ENCODE measurements at regions not wholly inside any gene's neighbourhood (a gene's known extent, or its start where the extent isn't known, plus 50 kb on each side); places are given as distances from the start of the nearest gene placed in this dataset.

DNA sequence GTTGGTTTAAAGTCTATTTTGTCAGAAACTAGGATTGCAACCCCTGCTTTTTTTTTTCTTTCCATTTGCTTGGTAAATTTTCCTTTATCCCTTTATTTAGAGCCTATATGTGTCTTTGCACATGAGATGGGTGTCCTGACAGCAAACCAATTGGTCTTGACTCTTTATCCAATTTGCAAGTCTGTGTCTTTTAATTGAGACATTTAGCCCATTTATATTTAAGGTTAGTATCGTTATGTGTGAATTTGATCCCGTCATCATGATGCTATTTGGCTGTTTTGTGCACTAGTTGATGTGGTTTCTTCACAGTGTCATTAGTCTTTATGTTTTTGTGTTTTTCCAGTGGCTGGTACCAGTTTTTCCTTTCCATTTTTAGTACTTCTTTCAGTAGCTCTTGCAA is 127.7 kb upstream of the ZNF267 start:
- 96 to 99% methylated on average over 2 of the region's 2 CpGs for WGBS, 2 donors
- Histone ChIP-seq H3K27me3 (ENCODE audit: control insufficient read depth in 3 of 3, insufficient read depth in 3 of 3, low read length in 2 of 3) (no peaks in the 10 kb centered on the region), H3K9ac (ENCODE audit: insufficient read depth in 1 of 2, low read length in 2 of 2) (no peak overlapping the region), H3K36me3 (ENCODE audit: control insufficient read depth in 4 of 4, insufficient read depth in 4 of 4, low read length in 4 of 4) (peaks cover 2 to 22% (median 12%) of the 10 kb centered on the region in 4 donors), H3K4me1 (ENCODE audit: control insufficient read depth in 5 of 5, insufficient read depth in 5 of 5, low read length in 5 of 5) (no peaks in the 10 kb centered on the region), H3K4me3 (no peak overlapping the region), H3K9me3 (ENCODE audit: control insufficient read depth in 4 of 4, insufficient read depth in 3 of 4, low read length in 3 of 4) (peaks cover 5 to 54% (median 33%) of the 10 kb centered on the region in 4 donors), H3K27ac (ENCODE audit: low read depth in 1 of 2, low read length in 1 of 2) (no peak overlapping the region)
- ATAC-seq (ENCODE audit: insufficient read depth, low FRiP score): no peak
- no peak for DNase-seq
- TF ChIP-seq, protein P1, sequence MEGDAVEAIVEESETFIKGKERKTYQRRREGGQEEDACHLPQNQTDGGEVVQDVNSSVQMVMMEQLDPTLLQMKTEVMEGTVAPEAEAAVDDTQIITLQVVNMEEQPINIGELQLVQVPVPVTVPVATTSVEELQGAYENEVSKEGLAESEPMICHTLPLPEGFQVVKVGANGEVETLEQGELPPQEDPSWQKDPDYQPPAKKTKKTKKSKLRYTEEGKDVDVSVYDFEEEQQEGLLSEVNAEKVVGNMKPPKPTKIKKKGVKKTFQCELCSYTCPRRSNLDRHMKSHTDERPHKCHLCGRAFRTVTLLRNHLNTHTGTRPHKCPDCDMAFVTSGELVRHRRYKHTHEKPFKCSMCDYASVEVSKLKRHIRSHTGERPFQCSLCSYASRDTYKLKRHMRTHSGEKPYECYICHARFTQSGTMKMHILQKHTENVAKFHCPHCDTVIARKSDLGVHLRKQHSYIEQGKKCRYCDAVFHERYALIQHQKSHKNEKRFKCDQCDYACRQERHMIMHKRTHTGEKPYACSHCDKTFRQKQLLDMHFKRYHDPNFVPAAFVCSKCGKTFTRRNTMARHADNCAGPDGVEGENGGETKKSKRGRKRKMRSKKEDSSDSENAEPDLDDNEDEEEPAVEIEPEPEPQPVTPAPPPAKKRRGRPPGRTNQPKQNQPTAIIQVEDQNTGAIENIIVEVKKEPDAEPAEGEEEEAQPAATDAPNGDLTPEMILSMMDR (IDR thresholded peaks at IDR 0.05; ENCODE audit: control extremely low read depth, extremely low read depth): no peak

DNA sequence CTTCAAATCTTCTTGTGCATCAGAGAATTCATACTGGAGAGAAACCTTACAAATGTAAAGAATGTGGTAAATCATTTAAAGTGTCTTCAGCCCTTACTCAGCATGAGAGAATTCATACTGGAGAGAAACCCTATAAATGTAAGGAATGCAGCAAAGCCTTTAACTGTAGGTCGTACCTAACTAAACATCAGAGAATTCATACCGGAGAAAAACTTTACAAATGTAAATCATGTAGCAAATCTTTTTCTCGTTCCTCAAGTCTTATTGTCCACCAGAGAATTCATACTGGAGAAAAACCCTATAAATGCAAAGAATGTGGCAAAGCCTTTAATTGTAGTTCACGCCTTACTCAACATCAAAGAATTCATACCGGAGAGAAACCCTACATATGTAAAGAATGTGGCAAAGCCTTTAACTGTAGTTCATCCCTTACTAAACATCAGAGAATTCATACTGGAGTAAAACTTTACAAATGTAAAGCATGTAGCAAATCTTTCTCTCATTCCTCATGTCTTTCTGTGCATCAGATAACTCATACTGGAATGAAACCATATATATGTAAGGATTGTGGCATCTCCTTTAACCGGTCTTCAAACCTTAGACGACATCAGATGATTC is 118.5 kb upstream of the ZNF267 start:
- Histone ChIP-seq H3K9me3 (ENCODE audit: control insufficient read depth in 4 of 4, insufficient read depth in 3 of 4, low read length in 3 of 4) (peaks cover 9 to 59% (median 30%) of the 10 kb centered on the region in 4 donors), H3K27ac (ENCODE audit: low read depth in 1 of 2, low read length in 1 of 2) (no peak overlapping the region), H3K4me1 (ENCODE audit: control insufficient read depth in 5 of 5, insufficient read depth in 5 of 5, low read length in 5 of 5) (no peaks in the 10 kb centered on the region), H3K4me3 (no peak overlapping the region), H3K36me3 (ENCODE audit: control insufficient read depth in 4 of 4, insufficient read depth in 4 of 4, low read length in 4 of 4) (peaks cover 2 to 44% (median 30%) of the 10 kb centered on the region in 4 donors), H3K27me3 (ENCODE audit: control insufficient read depth in 3 of 3, insufficient read depth in 3 of 3, low read length in 2 of 3) (no peaks in the 10 kb centered on the region), H3K9ac (ENCODE audit: insufficient read depth in 1 of 2, low read length in 2 of 2) (no peak overlapping the region)
- DNase-seq (no peak), ATAC-seq (ENCODE audit: insufficient read depth, low FRiP score) (no peak)
- WGBS, 2 donors: 92 to 99% methylated on average over 7 of the region's 7 CpGs
- TF ChIP-seq, protein P1 (IDR thresholded peaks at IDR 0.05; ENCODE audit: control extremely low read depth, extremely low read depth): no peak

DNA sequence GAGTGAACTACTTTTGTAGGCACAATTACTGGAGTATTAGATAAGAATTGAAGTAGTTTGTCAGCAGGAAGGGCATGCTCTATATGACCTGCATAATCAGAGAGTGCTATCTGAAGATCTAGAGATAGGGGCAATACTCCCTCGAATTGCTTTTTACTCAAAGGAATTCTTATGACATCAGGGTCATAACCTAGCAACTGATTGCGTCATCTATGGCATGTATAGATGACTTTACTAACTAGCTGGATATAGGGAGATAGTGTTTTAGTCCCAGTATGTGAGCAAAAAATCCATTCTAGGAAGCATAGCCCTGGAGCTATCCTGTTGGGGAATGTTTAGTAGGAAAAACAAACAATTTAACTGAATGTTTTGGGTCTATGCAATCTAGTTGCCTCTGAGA is 109.5 kb upstream of the ZNF267 start:
- ATAC-seq (ENCODE audit: insufficient read depth, low FRiP score) (no peak), DNase-seq (no peak)
- Histone ChIP-seq H3K9me3 (ENCODE audit: control insufficient read depth in 4 of 4, insufficient read depth in 3 of 4, low read length in 3 of 4) (peaks cover 13 to 36% (median 33%) of the 10 kb centered on the region in 4 donors), H3K36me3 (ENCODE audit: control insufficient read depth in 4 of 4, insufficient read depth in 4 of 4, low read length in 4 of 4) (peaks cover 0 to 13% (median 0%) of the 10 kb centered on the region in 4 donors), H3K4me1 (ENCODE audit: control insufficient read depth in 5 of 5, insufficient read depth in 5 of 5, low read length in 5 of 5) (no peaks in the 10 kb centered on the region), H3K4me3 (no peak overlapping the region), H3K27me3 (ENCODE audit: control insufficient read depth in 3 of 3, insufficient read depth in 3 of 3, low read length in 2 of 3) (no peaks in the 10 kb centered on the region), H3K9ac (ENCODE audit: insufficient read depth in 1 of 2, low read length in 2 of 2) (no peak overlapping the region), H3K27ac (ENCODE audit: low read depth in 1 of 2, low read length in 1 of 2) (no peak overlapping the region)
- WGBS, 2 donors: 96% methylated on average over 2 of the region's 2 CpGs
- TF ChIP-seq, protein P1 (IDR thresholded peaks at IDR 0.05; ENCODE audit: control extremely low read depth, extremely low read depth): no peak

DNA sequence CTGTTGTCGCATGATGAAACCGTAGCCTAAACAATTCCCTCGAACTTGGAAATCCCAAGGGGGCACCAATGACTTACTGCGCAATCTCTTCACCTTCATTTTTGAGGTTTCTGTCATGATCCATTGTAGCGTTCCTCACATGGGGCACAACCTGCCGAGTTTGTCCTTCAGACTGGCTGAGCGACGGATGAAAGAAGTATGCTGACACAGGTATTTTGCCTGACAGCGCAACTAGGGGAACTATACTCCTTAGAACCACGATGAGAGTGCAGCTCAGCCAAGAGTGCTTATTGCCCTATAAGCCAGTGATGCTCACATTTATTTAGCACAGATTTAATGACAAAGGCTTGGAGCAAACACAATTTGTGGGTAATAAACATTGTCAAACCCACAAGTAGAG is 106.3 kb upstream of the ZNF267 start:
- no peak overlapping the region for H3K4me3 ChIP-seq
- no peaks in the 10 kb centered on the region for H3K4me1 ChIP-seq (ENCODE audit: control insufficient read depth in 5 of 5, insufficient read depth in 5 of 5, low read length in 5 of 5)
- no peak overlapping the region for H3K27ac ChIP-seq (ENCODE audit: low read depth in 1 of 2, low read length in 1 of 2)
- TF ChIP-seq, protein P1 (IDR thresholded peaks at IDR 0.05; ENCODE audit: control extremely low read depth, extremely low read depth): no peak
- 96% methylated on average over 10 of the region's 10 CpGs for WGBS, 2 donors
- H3K9ac ChIP-seq (ENCODE audit: insufficient read depth in 1 of 2, low read length in 2 of 2): no peak overlapping the region
- DNase-seq: no peak
- no peak for ATAC-seq (ENCODE audit: insufficient read depth, low FRiP score)
- H3K9me3 ChIP-seq (ENCODE audit: control insufficient read depth in 4 of 4, insufficient read depth in 3 of 4, low read length in 3 of 4): peaks cover 9 to 47% (median 39%) of the 10 kb centered on the region in 4 donors
- H3K36me3 ChIP-seq (ENCODE audit: control insufficient read depth in 4 of 4, insufficient read depth in 4 of 4, low read length in 4 of 4): peaks cover 0 to 7% (median 0%) of the 10 kb centered on the region in 4 donors
- no peaks in the 10 kb centered on the region for H3K27me3 ChIP-seq (ENCODE audit: control insufficient read depth in 3 of 3, insufficient read depth in 3 of 3, low read length in 2 of 3)

Data from lung (tissue), 11 donors.